ENCODE measurements at regions not wholly inside any gene's neighbourhood (a gene's known extent, or its start where the extent isn't known, plus 50 kb on each side); places are given as distances from the start of the nearest gene placed in this dataset.

- no peak for DNase-seq
Measured at GRCh38 chr6:43840490-43841218, 70.6 kb downstream of the VEGFA start.

GRCh38 chr6:43838276-43839036, 68.4 kb downstream of the VEGFA start:
- no peak for DNase-seq

GRCh38 chr6:43837507-43837906, 67.5 kb downstream of the VEGFA start:
- no peak for DNase-seq

GRCh38 chr6:43836507-43837240, 66.7 kb downstream of the VEGFA start:
- DNase-seq, result no peak

All from NCI-H1436 treated with DMSO at 0.1 percent for 48 hours (cell line).